ENCODE measurements at regions not wholly inside any gene's neighbourhood (a gene's known extent, or its start where the extent isn't known, plus 50 kb on each side); places are given as distances from the start of the nearest gene placed in this dataset.

GRCh38 chr16:6678586-6678985 lies 654.1 kb upstream of the RBFOX1 start:
- TF ChIP-seq POLR2A (IDR thresholded peaks at IDR 0.05): no peak
- TF ChIP-seq, protein P1, sequence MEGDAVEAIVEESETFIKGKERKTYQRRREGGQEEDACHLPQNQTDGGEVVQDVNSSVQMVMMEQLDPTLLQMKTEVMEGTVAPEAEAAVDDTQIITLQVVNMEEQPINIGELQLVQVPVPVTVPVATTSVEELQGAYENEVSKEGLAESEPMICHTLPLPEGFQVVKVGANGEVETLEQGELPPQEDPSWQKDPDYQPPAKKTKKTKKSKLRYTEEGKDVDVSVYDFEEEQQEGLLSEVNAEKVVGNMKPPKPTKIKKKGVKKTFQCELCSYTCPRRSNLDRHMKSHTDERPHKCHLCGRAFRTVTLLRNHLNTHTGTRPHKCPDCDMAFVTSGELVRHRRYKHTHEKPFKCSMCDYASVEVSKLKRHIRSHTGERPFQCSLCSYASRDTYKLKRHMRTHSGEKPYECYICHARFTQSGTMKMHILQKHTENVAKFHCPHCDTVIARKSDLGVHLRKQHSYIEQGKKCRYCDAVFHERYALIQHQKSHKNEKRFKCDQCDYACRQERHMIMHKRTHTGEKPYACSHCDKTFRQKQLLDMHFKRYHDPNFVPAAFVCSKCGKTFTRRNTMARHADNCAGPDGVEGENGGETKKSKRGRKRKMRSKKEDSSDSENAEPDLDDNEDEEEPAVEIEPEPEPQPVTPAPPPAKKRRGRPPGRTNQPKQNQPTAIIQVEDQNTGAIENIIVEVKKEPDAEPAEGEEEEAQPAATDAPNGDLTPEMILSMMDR (IDR thresholded peaks at IDR 0.05): no peak
- H3K4me1 ChIP-seq: no peaks in the 10 kb centered on the region
- no peaks in the 10 kb centered on the region for H3K36me3 ChIP-seq
- H3K9me3 ChIP-seq: no peaks in the 10 kb centered on the region
- no peak overlapping the region for H3K4me3 ChIP-seq
- no peak for DNase-seq
- H3K27me3 ChIP-seq: no peaks in the 10 kb centered on the region
- H3K27ac ChIP-seq: no peak overlapping the region
- intact Hi-C loops (cut with DNase I; ENCODE audit: low total_unique reads): loop anchor here (10.0 kb wide), 1 partner anchor 264 kb away; no protein-coding TSS in a partner anchor

DNA sequence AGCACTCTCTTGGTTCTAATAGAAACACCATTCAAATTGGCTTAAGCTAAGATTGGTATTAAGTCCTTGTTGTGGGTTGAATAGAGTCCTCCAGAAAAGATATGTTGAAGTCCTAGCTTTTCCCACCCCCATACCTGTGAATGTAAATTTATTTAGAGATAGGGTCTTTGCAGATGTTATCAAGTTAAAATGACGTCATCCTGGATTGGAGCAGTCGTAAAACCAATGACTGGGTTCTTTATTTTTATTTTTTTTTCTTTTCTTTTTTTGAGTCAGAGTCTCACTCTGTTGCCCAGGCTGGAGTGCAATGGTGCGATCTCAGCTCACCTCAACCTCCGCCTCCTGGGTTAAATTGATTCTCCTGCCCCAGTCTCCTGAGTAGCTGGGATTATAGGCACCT lies 658.6 kb upstream of the RBFOX1 start:
- no peak for TF ChIP-seq POLR2A (IDR thresholded peaks at IDR 0.05)
- TF ChIP-seq, protein P1 (IDR thresholded peaks at IDR 0.05): no peak
- DNase-seq: no peak
- no peaks in the 10 kb centered on the region for H3K9me3 ChIP-seq
- H3K36me3 ChIP-seq: no peaks in the 10 kb centered on the region
- no peaks in the 10 kb centered on the region for H3K4me1 ChIP-seq
- no peaks in the 10 kb centered on the region for H3K27me3 ChIP-seq
- intact Hi-C loops (cut with DNase I; ENCODE audit: low total_unique reads): loop anchor here (10.0 kb wide), 1 partner anchor 259 kb away; no protein-coding TSS in a partner anchor
- H3K27ac ChIP-seq: no peak overlapping the region
- no peak overlapping the region for H3K4me3 ChIP-seq

- H3K27me3 ChIP-seq: no peaks in the 10 kb centered on the region
- no peaks in the 10 kb centered on the region for H3K36me3 ChIP-seq
- no peak for DNase-seq
- no peak overlapping the region for H3K4me3 ChIP-seq
- no peaks in the 10 kb centered on the region for H3K4me1 ChIP-seq
- TF ChIP-seq, protein P1 (IDR thresholded peaks at IDR 0.05): no peak
- TF ChIP-seq POLR2A (IDR thresholded peaks at IDR 0.05): no peak
- intact Hi-C loops (cut with DNase I; ENCODE audit: low total_unique reads): loop anchor here (10.0 kb wide), 1 partner anchor 258 kb away; no protein-coding TSS in a partner anchor
- H3K9me3 ChIP-seq: no peaks in the 10 kb centered on the region
- H3K27ac ChIP-seq: no peak overlapping the region
Observed at GRCh38 chr16:6672507-6672906, 660.1 kb upstream of the RBFOX1 start.

GRCh38 chr16:6667393-6667792 lies 665.3 kb upstream of the RBFOX1 start:
- no peaks in the 10 kb centered on the region for H3K36me3 ChIP-seq
- no peak for TF ChIP-seq POLR2A (IDR thresholded peaks at IDR 0.05)
- TF ChIP-seq, protein P1 (IDR thresholded peaks at IDR 0.05): no peak
- no peaks in the 10 kb centered on the region for H3K4me1 ChIP-seq
- no peak overlapping the region for H3K27ac ChIP-seq
- no peak for DNase-seq
- H3K9me3 ChIP-seq: no peaks in the 10 kb centered on the region
- H3K4me3 ChIP-seq: no peak overlapping the region
- H3K27me3 ChIP-seq: no peaks in the 10 kb centered on the region
- intact Hi-C loops (cut with DNase I; ENCODE audit: low total_unique reads): no loop called here

DNA sequence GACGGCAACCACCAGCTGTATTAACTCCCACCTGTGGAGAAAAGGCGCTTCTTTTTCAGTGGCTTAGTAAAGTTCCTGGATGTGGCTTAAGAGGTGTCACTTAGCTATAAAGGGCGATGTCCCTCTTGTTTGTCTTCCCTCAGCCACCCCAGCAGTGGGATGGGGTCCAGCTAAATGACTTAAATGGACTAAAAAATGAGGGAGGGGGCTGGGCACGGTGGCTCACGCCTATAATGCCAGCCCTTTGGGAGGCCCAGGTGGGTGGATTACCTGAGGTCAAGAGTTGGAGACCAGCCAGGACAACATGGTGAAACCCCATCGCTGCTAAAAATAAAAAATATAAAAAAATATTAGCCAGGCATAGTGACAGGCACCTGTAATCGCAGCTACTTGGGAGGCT lies 667.5 kb upstream of the RBFOX1 start:
- DNase-seq: no peak
- Histone ChIP-seq H3K27me3 (no peaks in the 10 kb centered on the region), H3K4me1 (no peaks in the 10 kb centered on the region), H3K4me3 (no peak overlapping the region), H3K36me3 (no peaks in the 10 kb centered on the region), H3K9me3 (no peaks in the 10 kb centered on the region), H3K27ac (no peak overlapping the region)
- TF ChIP-seq, protein P1 (IDR thresholded peaks at IDR 0.05): no peak
- no peak for TF ChIP-seq POLR2A (IDR thresholded peaks at IDR 0.05)
- intact Hi-C loops (cut with DNase I; ENCODE audit: low total_unique reads): no loop called here

Data from uterus (tissue), 3 donors.